ENCODE measurements at regions not wholly inside any gene's neighbourhood (a gene's known extent, or its start where the extent isn't known, plus 50 kb on each side); places are given as distances from the start of the nearest gene placed in this dataset.

DNA sequence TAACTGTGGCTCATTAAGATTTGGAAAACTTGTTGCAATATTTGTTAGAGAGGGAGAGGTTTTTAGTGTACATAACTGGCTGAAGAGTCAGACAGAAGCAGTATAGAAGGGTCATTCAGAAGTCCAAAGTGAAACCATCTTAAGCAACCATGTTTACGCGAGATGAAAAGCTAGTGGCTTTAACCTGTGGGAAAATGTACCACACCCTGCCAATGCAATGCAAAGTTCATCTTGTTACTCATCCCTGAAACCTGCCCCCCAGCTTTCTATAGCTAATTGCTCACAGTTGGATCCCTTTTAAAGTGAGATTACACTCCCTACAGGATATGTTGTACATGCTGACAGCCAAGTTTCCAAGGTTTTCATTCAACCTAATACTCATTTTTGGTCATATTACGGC, 96.7 kb upstream of the RAPGEF2 start:
- H3K4me2 ChIP-seq (ENCODE audit: low read length), result no peak overlapping the region
- H3K9me3 ChIP-seq (ENCODE audit: control insufficient read depth, insufficient read depth, low read length), result 0 out of 2 replicates have a peak, but pooled peaks cover 4% of the 10 kb centered on the region
- TF ChIP-seq EZH2phosphoT487 (IDR thresholded peaks at IDR 0.05; ENCODE audit: borderline replicate concordance, low read length), result no peak
- TF ChIP-seq, protein P1, sequence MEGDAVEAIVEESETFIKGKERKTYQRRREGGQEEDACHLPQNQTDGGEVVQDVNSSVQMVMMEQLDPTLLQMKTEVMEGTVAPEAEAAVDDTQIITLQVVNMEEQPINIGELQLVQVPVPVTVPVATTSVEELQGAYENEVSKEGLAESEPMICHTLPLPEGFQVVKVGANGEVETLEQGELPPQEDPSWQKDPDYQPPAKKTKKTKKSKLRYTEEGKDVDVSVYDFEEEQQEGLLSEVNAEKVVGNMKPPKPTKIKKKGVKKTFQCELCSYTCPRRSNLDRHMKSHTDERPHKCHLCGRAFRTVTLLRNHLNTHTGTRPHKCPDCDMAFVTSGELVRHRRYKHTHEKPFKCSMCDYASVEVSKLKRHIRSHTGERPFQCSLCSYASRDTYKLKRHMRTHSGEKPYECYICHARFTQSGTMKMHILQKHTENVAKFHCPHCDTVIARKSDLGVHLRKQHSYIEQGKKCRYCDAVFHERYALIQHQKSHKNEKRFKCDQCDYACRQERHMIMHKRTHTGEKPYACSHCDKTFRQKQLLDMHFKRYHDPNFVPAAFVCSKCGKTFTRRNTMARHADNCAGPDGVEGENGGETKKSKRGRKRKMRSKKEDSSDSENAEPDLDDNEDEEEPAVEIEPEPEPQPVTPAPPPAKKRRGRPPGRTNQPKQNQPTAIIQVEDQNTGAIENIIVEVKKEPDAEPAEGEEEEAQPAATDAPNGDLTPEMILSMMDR (IDR thresholded peaks at IDR 0.05; ENCODE audit: low read depth, low read length, poor library complexity, severe bottlenecking), result no peak
- H3K79me2 ChIP-seq (ENCODE audit: control insufficient read depth, low read length), result no peaks in the 10 kb centered on the region
- no peaks in the 10 kb centered on the region for H3K36me3 ChIP-seq (ENCODE audit: control insufficient read depth, low read length)
- H3K27ac ChIP-seq (ENCODE audit: low read depth, low read length), result no peak overlapping the region
- no peak overlapping the region for H3K4me3 ChIP-seq (ENCODE audit: low read length)
- no peaks in the 10 kb centered on the region for H3K9me2 ChIP-seq (replicated peaks; ENCODE audit: control insufficient read depth, low read length)
- peaks cover 36% of the 10 kb centered on the region for H3K4me1 ChIP-seq (ENCODE audit: control insufficient read depth, low read length)
- H3F3A ChIP-seq (ENCODE audit: control insufficient read depth, insufficient read depth), result no peaks in the 10 kb centered on the region
- no peaks in the 10 kb centered on the region for H3K27me3 ChIP-seq (ENCODE audit: control insufficient read depth, low read length)
- no peaks in the 10 kb centered on the region for H4K20me1 ChIP-seq (ENCODE audit: control insufficient read depth, insufficient read depth, low read depth, low read length)

DNA sequence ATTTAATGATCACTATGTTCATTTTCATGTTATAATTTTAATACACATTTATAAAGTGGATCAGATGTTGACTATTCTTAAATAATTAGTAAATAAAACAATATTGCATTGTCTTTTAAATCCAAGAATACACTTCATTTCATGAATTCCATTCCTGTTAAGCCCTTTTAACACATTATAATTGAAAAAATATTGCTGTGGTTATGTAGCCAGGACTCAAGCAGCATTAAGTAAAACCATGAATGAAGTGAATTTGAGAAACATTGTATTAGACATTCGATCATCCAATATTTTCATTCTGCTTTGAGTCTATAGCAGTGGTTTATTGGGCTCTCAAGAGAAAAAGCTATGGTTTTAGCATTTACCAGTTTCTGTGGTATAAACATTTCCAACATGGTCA, 94.2 kb upstream of the RAPGEF2 start:
- H3F3A ChIP-seq (ENCODE audit: control insufficient read depth, insufficient read depth), result no peaks in the 10 kb centered on the region
- no peaks in the 10 kb centered on the region for H3K9me2 ChIP-seq (replicated peaks; ENCODE audit: control insufficient read depth, low read length)
- no peak overlapping the region for H3K4me3 ChIP-seq (ENCODE audit: low read length)
- no peak overlapping the region for H3K27ac ChIP-seq (ENCODE audit: low read depth, low read length)
- H3K79me2 ChIP-seq (ENCODE audit: control insufficient read depth, low read length), result no peaks in the 10 kb centered on the region
- H3K9me3 ChIP-seq (ENCODE audit: control insufficient read depth, insufficient read depth, low read length), result no peaks in the 10 kb centered on the region
- H3K4me1 ChIP-seq (ENCODE audit: control insufficient read depth, low read length), result peaks cover 14% of the 10 kb centered on the region
- no peaks in the 10 kb centered on the region for H3K27me3 ChIP-seq (ENCODE audit: control insufficient read depth, low read length)
- H3K36me3 ChIP-seq (ENCODE audit: control insufficient read depth, low read length), result no peaks in the 10 kb centered on the region
- H3K4me2 ChIP-seq (ENCODE audit: low read length), result no peak overlapping the region
- TF ChIP-seq, protein P1 (IDR thresholded peaks at IDR 0.05; ENCODE audit: low read depth, low read length, poor library complexity, severe bottlenecking), result no peak
- TF ChIP-seq EZH2phosphoT487 (IDR thresholded peaks at IDR 0.05; ENCODE audit: borderline replicate concordance, low read length), result no peak
- H4K20me1 ChIP-seq (ENCODE audit: control insufficient read depth, insufficient read depth, low read depth, low read length), result no peaks in the 10 kb centered on the region

- H3K4me2 ChIP-seq (ENCODE audit: low read length), result no peak overlapping the region
- no peaks in the 10 kb centered on the region for H3K36me3 ChIP-seq (ENCODE audit: control insufficient read depth, low read length)
- no peaks in the 10 kb centered on the region for H3K9me2 ChIP-seq (replicated peaks; ENCODE audit: control insufficient read depth, low read length)
- H3K79me2 ChIP-seq (ENCODE audit: control insufficient read depth, low read length), result no peaks in the 10 kb centered on the region
- H3K27ac ChIP-seq (ENCODE audit: low read depth, low read length), result no peak overlapping the region
- no peaks in the 10 kb centered on the region for H3F3A ChIP-seq (ENCODE audit: control insufficient read depth, insufficient read depth)
- H4K20me1 ChIP-seq (ENCODE audit: control insufficient read depth, insufficient read depth, low read depth, low read length), result no peaks in the 10 kb centered on the region
- H3K27me3 ChIP-seq (ENCODE audit: control insufficient read depth, low read length), result no peaks in the 10 kb centered on the region
- no peak for TF ChIP-seq EZH2phosphoT487 (IDR thresholded peaks at IDR 0.05; ENCODE audit: borderline replicate concordance, low read length)
- TF ChIP-seq, protein P1 (IDR thresholded peaks at IDR 0.05; ENCODE audit: low read depth, low read length, poor library complexity, severe bottlenecking), result no peak
- no peaks in the 10 kb centered on the region for H3K9me3 ChIP-seq (ENCODE audit: control insufficient read depth, insufficient read depth, low read length)
- no peak overlapping the region for H3K4me3 ChIP-seq (ENCODE audit: low read length)
- peaks cover 12% of the 10 kb centered on the region for H3K4me1 ChIP-seq (ENCODE audit: control insufficient read depth, low read length)
Measured at GRCh38 chr4:159009521-159009920, 93.4 kb upstream of the RAPGEF2 start.

DNA sequence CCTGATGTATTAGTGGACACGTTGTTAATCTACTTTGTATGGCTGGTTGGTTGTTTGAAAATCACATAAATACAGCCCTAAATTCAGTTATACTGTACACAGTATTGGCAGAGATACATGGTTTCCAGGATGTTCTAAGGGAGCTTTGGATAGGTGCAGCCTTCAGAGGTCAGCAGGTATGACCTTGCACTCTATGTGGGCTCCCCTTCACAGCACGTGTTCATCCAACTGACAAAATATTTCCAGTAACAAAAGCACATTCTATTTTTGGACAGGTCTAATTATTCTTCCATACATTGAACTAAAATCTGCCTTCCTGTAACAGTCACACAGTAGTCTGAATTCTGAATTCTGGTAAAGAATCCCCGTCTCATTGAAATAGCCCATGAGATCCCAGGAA, 92.8 kb upstream of the RAPGEF2 start:
- no peaks in the 10 kb centered on the region for H3K9me3 ChIP-seq (ENCODE audit: control insufficient read depth, insufficient read depth, low read length)
- peaks cover 12% of the 10 kb centered on the region for H3K4me1 ChIP-seq (ENCODE audit: control insufficient read depth, low read length)
- no peaks in the 10 kb centered on the region for H3K79me2 ChIP-seq (ENCODE audit: control insufficient read depth, low read length)
- no peaks in the 10 kb centered on the region for H3K36me3 ChIP-seq (ENCODE audit: control insufficient read depth, low read length)
- no peaks in the 10 kb centered on the region for H3K9me2 ChIP-seq (replicated peaks; ENCODE audit: control insufficient read depth, low read length)
- no peaks in the 10 kb centered on the region for H3K27me3 ChIP-seq (ENCODE audit: control insufficient read depth, low read length)
- no peaks in the 10 kb centered on the region for H3F3A ChIP-seq (ENCODE audit: control insufficient read depth, insufficient read depth)
- no peaks in the 10 kb centered on the region for H4K20me1 ChIP-seq (ENCODE audit: control insufficient read depth, insufficient read depth, low read depth, low read length)
- no peak overlapping the region for H3K27ac ChIP-seq (ENCODE audit: low read depth, low read length)
- peak overlapping the region; percentile 19 for H3K4me2 ChIP-seq (ENCODE audit: low read length)
- TF ChIP-seq, protein P1 (IDR thresholded peaks at IDR 0.05; ENCODE audit: low read depth, low read length, poor library complexity, severe bottlenecking), result no peak
- TF ChIP-seq EZH2phosphoT487 (IDR thresholded peaks at IDR 0.05; ENCODE audit: borderline replicate concordance, low read length), result no peak
- H3K4me3 ChIP-seq (ENCODE audit: low read length), result no peak overlapping the region

Data from DOHH2 (cell line).